ENCODE measurements at regions not wholly inside any gene's neighbourhood (a gene's known extent, or its start where the extent isn't known, plus 50 kb on each side); places are given as distances from the start of the nearest gene placed in this dataset.

- DNase-seq (ENCODE audit: low read depth), result no peak
Observed at GRCh38 chr7:41237956-41238355, 464.9 kb downstream of the INHBA start.

GRCh38 chr7:41232086-41232485, 470.8 kb downstream of the INHBA start:
- no peak for DNase-seq (ENCODE audit: low read depth)

GRCh38 chr7:41224063-41224763, 478.7 kb downstream of the INHBA start:
- no peak for DNase-seq (ENCODE audit: low read depth)

GRCh38 chr7:41222746-41223145, 480.1 kb downstream of the INHBA start:
- no peak for DNase-seq (ENCODE audit: low read depth)

- no peak for DNase-seq (ENCODE audit: low read depth)
Observed at GRCh38 chr7:41220266-41220665, 482.6 kb downstream of the INHBA start.

- no peak for DNase-seq (ENCODE audit: low read depth)
Observed at GRCh38 chr7:41219276-41219675, 483.6 kb downstream of the INHBA start.

GRCh38 chr7:41217306-41217705, 485.6 kb downstream of the INHBA start:
- no peak for DNase-seq (ENCODE audit: low read depth)

GRCh38 chr7:41207141-41207540, 495.7 kb downstream of the INHBA start:
- no peak for DNase-seq (ENCODE audit: low read depth)

GRCh38 chr7:41206267-41206666, 496.6 kb downstream of the INHBA start:
- no peak for DNase-seq (ENCODE audit: low read depth)

- DNase-seq (ENCODE audit: low read depth), result no peak
Observed at GRCh38 chr7:41205600-41205999, 497.3 kb downstream of the INHBA start.

GRCh38 chr7:41203542-41203941, 499.3 kb downstream of the INHBA start:
- DNase-seq (ENCODE audit: low read depth), result no peak

GRCh38 chr7:41201021-41201420, 501.9 kb downstream of the INHBA start:
- DNase-seq (ENCODE audit: low read depth), result no peak

GRCh38 chr7:41199136-41199535, 503.8 kb downstream of the INHBA start:
- no peak for DNase-seq (ENCODE audit: low read depth)

GRCh38 chr7:41198502-41198901, 504.4 kb downstream of the INHBA start:
- DNase-seq (ENCODE audit: low read depth), result no peak

- DNase-seq (ENCODE audit: low read depth), result no peak
Observed at GRCh38 chr7:41197769-41198168, 505.1 kb downstream of the INHBA start.

- no peak for DNase-seq (ENCODE audit: low read depth)
Observed at GRCh38 chr7:41193738-41194282, 509.1 kb downstream of the INHBA start.

GRCh38 chr7:41190581-41190980, 512.3 kb downstream of the INHBA start:
- DNase-seq (ENCODE audit: low read depth), result no peak

- DNase-seq (ENCODE audit: low read depth), result peak; percentile 66
Observed at GRCh38 chr7:41189866-41190265, 513.0 kb downstream of the INHBA start.

- peak; percentile 41 for DNase-seq (ENCODE audit: low read depth)
Observed at GRCh38 chr7:41188163-41189130, 514.4 kb downstream of the INHBA start.

GRCh38 chr7:41187322-41187721, 515.6 kb downstream of the INHBA start:
- DNase-seq (ENCODE audit: low read depth), result no peak

GRCh38 chr7:41185851-41186250, 517.0 kb downstream of the INHBA start:
- DNase-seq (ENCODE audit: low read depth), result no peak

GRCh38 chr7:41183741-41184140, 519.1 kb downstream of the INHBA start:
- DNase-seq (ENCODE audit: low read depth), result no peak

- no peak for DNase-seq (ENCODE audit: low read depth)
Observed at GRCh38 chr7:41182782-41183181, 520.1 kb downstream of the INHBA start.

Data from HS-27A (cell line).